ENCODE measurements at regions not wholly inside any gene's neighbourhood (a gene's known extent, or its start where the extent isn't known, plus 50 kb on each side); places are given as distances from the start of the nearest gene placed in this dataset.
"Not testable (repeated sequence)": the region's sequence is repeated elsewhere in the genome, so short reads cannot be mapped to it uniquely, and the experiment has no call there.

GRCh38 chr3:103862415-103862814 is 1427.6 kb downstream of the ZPLD1 start:
- TF ChIP-seq ZNF274 (IDR thresholded peaks at IDR 0.05; ENCODE audit: low read depth, low read length) = no peak
- H3K4me3 ChIP-seq (ENCODE audit: low read length) = no peak overlapping the region

- no peak for TF ChIP-seq ZNF274 (IDR thresholded peaks at IDR 0.05; ENCODE audit: low read depth, low read length)
- H3K4me3 ChIP-seq (ENCODE audit: low read length) = no peak overlapping the region
Measured at GRCh38 chr3:103863381-103863780, 1428.6 kb downstream of the ZPLD1 start.

- no peak overlapping the region for H3K4me3 ChIP-seq (ENCODE audit: low read length)
- no peak for TF ChIP-seq ZNF274 (IDR thresholded peaks at IDR 0.05; ENCODE audit: low read depth, low read length)
Measured at GRCh38 chr3:103866113-103866512, 1431.3 kb downstream of the ZPLD1 start.

GRCh38 chr3:103873021-103873420 is 1438.2 kb downstream of the ZPLD1 start:
- TF ChIP-seq ZNF274 (IDR thresholded peaks at IDR 0.05; ENCODE audit: low read depth, low read length) = no peak
- H3K4me3 ChIP-seq (ENCODE audit: low read length) = no peak overlapping the region

- no peak overlapping the region for H3K4me3 ChIP-seq (ENCODE audit: low read length)
- no peak for TF ChIP-seq ZNF274 (IDR thresholded peaks at IDR 0.05; ENCODE audit: low read depth, low read length)
Measured at GRCh38 chr3:103873897-103874545, 1439.2 kb downstream of the ZPLD1 start.

GRCh38 chr3:103881809-103882208 is 1447.0 kb downstream of the ZPLD1 start:
- not testable (repeated sequence) for H3K4me3 ChIP-seq (ENCODE audit: low read length)

GRCh38 chr3:103889675-103890074 is 1454.9 kb downstream of the ZPLD1 start:
- no peak overlapping the region for H3K4me3 ChIP-seq (ENCODE audit: low read length)
- no peak for TF ChIP-seq ZNF274 (IDR thresholded peaks at IDR 0.05; ENCODE audit: low read depth, low read length)

GRCh38 chr3:103894162-103894822 is 1459.5 kb downstream of the ZPLD1 start:
- no peak for TF ChIP-seq ZNF274 (IDR thresholded peaks at IDR 0.05; ENCODE audit: low read depth, low read length)
- H3K4me3 ChIP-seq (ENCODE audit: low read length) = no peak overlapping the region

- H3K4me3 ChIP-seq (ENCODE audit: low read length) = no peak overlapping the region
- TF ChIP-seq ZNF274 (IDR thresholded peaks at IDR 0.05; ENCODE audit: low read depth, low read length) = no peak
Measured at GRCh38 chr3:103899328-103899727, 1464.5 kb downstream of the ZPLD1 start.

GRCh38 chr3:103904991-103905390 is 1461.7 kb upstream of the ALCAM start:
- no peak for TF ChIP-seq ZNF274 (IDR thresholded peaks at IDR 0.05; ENCODE audit: low read depth, low read length)
- H3K4me3 ChIP-seq (ENCODE audit: low read length) = no peak overlapping the region

- no peak for TF ChIP-seq ZNF274 (IDR thresholded peaks at IDR 0.05; ENCODE audit: low read depth, low read length)
- H3K4me3 ChIP-seq (ENCODE audit: low read length) = no peak overlapping the region
Measured at GRCh38 chr3:103906304-103906703, 1460.4 kb upstream of the ALCAM start.

- no peak overlapping the region for H3K4me3 ChIP-seq (ENCODE audit: low read length)
- TF ChIP-seq ZNF274 (IDR thresholded peaks at IDR 0.05; ENCODE audit: low read depth, low read length) = no peak
Measured at GRCh38 chr3:103906808-103907207, 1459.9 kb upstream of the ALCAM start.

- H3K4me3 ChIP-seq (ENCODE audit: low read length) = no peak overlapping the region
- TF ChIP-seq ZNF274 (IDR thresholded peaks at IDR 0.05; ENCODE audit: low read depth, low read length) = no peak
Measured at GRCh38 chr3:103907567-103907966, 1459.1 kb upstream of the ALCAM start.

GRCh38 chr3:103909395-103909794 is 1457.3 kb upstream of the ALCAM start:
- H3K4me3 ChIP-seq (ENCODE audit: low read length) = no peak overlapping the region
- no peak for TF ChIP-seq ZNF274 (IDR thresholded peaks at IDR 0.05; ENCODE audit: low read depth, low read length)

- TF ChIP-seq ZNF274 (IDR thresholded peaks at IDR 0.05; ENCODE audit: low read depth, low read length) = no peak
- H3K4me3 ChIP-seq (ENCODE audit: low read length) = no peak overlapping the region
Measured at GRCh38 chr3:103918336-103918735, 1448.4 kb upstream of the ALCAM start.

- TF ChIP-seq ZNF274 (IDR thresholded peaks at IDR 0.05; ENCODE audit: low read depth, low read length) = no peak
Measured at GRCh38 chr3:103919327-103919726, 1447.4 kb upstream of the ALCAM start.

More at GRCh38 chr3:103919327-103919726, 1447.4 kb upstream of the ALCAM start:
- no peak overlapping the region for H3K4me3 ChIP-seq (ENCODE audit: low read length)

All from GM08714 (cell line).